SH-SY5Y (cell line): ENCODE measurements at regions not wholly inside any gene's neighbourhood (a gene's known extent, or its start where the extent isn't known, plus 50 kb on each side); places are given as distances from the start of the nearest gene placed in this dataset.

Source experiments
- GATA2 ChIP-seq: IDR thresholded peaks from 2 replicates; pipeline ENCODE4 v1.6.1; 2011; ENCODE audit warnings: mild to moderate bottlenecking, low read depth, low read length
- GATA3 ChIP-seq: IDR thresholded peaks from 2 replicates; pipeline ENCODE4 v1.6.1; 2011; ENCODE audit warnings: low read depth, mild to moderate bottlenecking, low read length, moderate library complexity

GRCh38 chr5:103360475-103360874 is 101.9 kb downstream of the MACIR start:
- TF ChIP-seq GATA2 (no peak), GATA3 (no peak)
